Peyer's patch (tissue), 4 donors: ENCODE measurements at regions not wholly inside any gene's neighbourhood (a gene's known extent, or its start where the extent isn't known, plus 50 kb on each side); places are given as distances from the start of the nearest gene placed in this dataset.

ENCODE experiments used
- CTCF ChIP-seq, 6 experiments: fragments of 450-650 bp in 4 of 6; fragments of 200-600 bp in 2 of 6; sonication (generic) in 1 of 6; IDR thresholded peaks; one replicate each; pipeline ENCODE4 v1.5.1; 2017 to 2019; ENCODE audit warnings: antibody characterized with exemption in 6 of 6, mild to moderate bottlenecking in 3 of 6, moderate library complexity in 1 of 6
- POLR2A ChIP-seq, 2 donors: fragments of 450-650 bp; IDR thresholded peaks; one replicate each; pipeline ENCODE4 v1.5.1; 2017; ENCODE audit warnings: antibody characterized with exemption in 2 of 2, mild to moderate bottlenecking in 2 of 2, moderate library complexity in 2 of 2

GRCh38 chr3:165713479-165713878 is 123.7 kb downstream of the BCHE start:
- no peak for TF ChIP-seq CTCF (IDR thresholded peaks at IDR 0.05)
- TF ChIP-seq POLR2A (IDR thresholded peaks at IDR 0.05): no peak
